H9 (cell line): ENCODE measurements at regions not wholly inside any gene's neighbourhood (a gene's known extent, or its start where the extent isn't known, plus 50 kb on each side); places are given as distances from the start of the nearest gene placed in this dataset.

Source experiments
- DNase-seq: peaks from one replicate; pipeline ENCODE4 v3.0.0-alpha.2; 2017
- H2AFZ ChIP-seq: one replicate; pipeline ENCODE4 v1.6.1; 2013; ENCODE audit warnings: mild to moderate bottlenecking, low read length, control low read depth, moderate library complexity
- H2AK5ac ChIP-seq: 2 replicates; pipeline ENCODE4 v1.6.1; 2013; ENCODE audit warnings: low read length, control low read depth, mixed read lengths; ENCODE audit not compliant: insufficient read length
- H2BK120ac ChIP-seq: one replicate; pipeline ENCODE4 v1.6.1; 2013; ENCODE audit warnings: low read depth, mild to moderate bottlenecking, low read length, control low read depth, inconsistent platforms; ENCODE audit not compliant: poor library complexity, severe bottlenecking
- H2BK12ac ChIP-seq: 2 replicates; pipeline ENCODE4 v1.6.1; 2013; ENCODE audit warnings: low read length, control low read depth, mixed read lengths, low read depth; ENCODE audit not compliant: insufficient read length
- H2BK15ac ChIP-seq: 2 replicates; pipeline ENCODE4 v1.6.1; 2013; ENCODE audit warnings: low read depth, low read length, control low read depth
- H2BK20ac ChIP-seq: one replicate; pipeline ENCODE4 v1.6.1; 2013; ENCODE audit warnings: low read depth, mild to moderate bottlenecking, low read length, control low read depth, inconsistent platforms; ENCODE audit not compliant: poor library complexity, severe bottlenecking
- H2BK5ac ChIP-seq: 2 replicates; pipeline ENCODE4 v1.6.1; 2013; ENCODE audit warnings: low read length, control low read depth, mixed read lengths; ENCODE audit not compliant: insufficient read length
- H3K14ac ChIP-seq: 2 replicates; pipeline ENCODE4 v1.6.1; 2013; ENCODE audit warnings: low read length, control low read depth; ENCODE audit not compliant: insufficient read depth
- H3K18ac ChIP-seq: 2 replicates; pipeline ENCODE4 v1.6.1; 2013; ENCODE audit warnings: low read depth, mild to moderate bottlenecking, mixed read lengths, low read length, control low read depth; ENCODE audit not compliant: insufficient read length
- H3K23ac ChIP-seq: 2 replicates; pipeline ENCODE4 v1.6.1; 2013; ENCODE audit warnings: low read length, control low read depth, mixed read lengths, low read depth; ENCODE audit not compliant: insufficient read length
- H3K23me2 ChIP-seq: 2 replicates; pipeline ENCODE4 v1.6.1; 2013; ENCODE audit warnings: low read depth, mild to moderate bottlenecking, mixed read lengths, low read length, control low read depth; ENCODE audit not compliant: insufficient read length, poor library complexity, severe bottlenecking
- H3K27ac ChIP-seq: 2 replicates; pipeline ENCODE4 v1.5.1; 2013; ENCODE audit warnings: low read length, control low read depth, mixed read lengths, low read depth; ENCODE audit not compliant: insufficient read length
- H3K27me3 ChIP-seq: 2 replicates; pipeline ENCODE4 v1.6.1; 2013; ENCODE audit warnings: low read length, control low read depth, inconsistent platforms; ENCODE audit not compliant: insufficient read depth
- H3K4ac ChIP-seq: 2 replicates; pipeline ENCODE4 v1.6.1; 2013; ENCODE audit warnings: low read depth, mild to moderate bottlenecking, control low read depth, inconsistent platforms, low read length, moderate library complexity
- H3K4me1 ChIP-seq: 2 replicates; pipeline ENCODE4 v1.6.1; 2013; ENCODE audit warnings: low read length, control low read depth, inconsistent platforms; ENCODE audit not compliant: insufficient read depth
- H3K4me2 ChIP-seq: 2 replicates; pipeline ENCODE4 v1.6.1; 2013; ENCODE audit warnings: low read length, control low read depth, mixed read lengths; ENCODE audit not compliant: insufficient read length, insufficient read depth
- H3K56ac ChIP-seq: 2 replicates; pipeline ENCODE4 v1.6.1; 2013; ENCODE audit warnings: low read depth, mild to moderate bottlenecking, mixed read lengths, low read length, control low read depth; ENCODE audit not compliant: insufficient read length
- H3K79me1 ChIP-seq: 2 replicates; pipeline ENCODE4 v1.6.1; 2013; ENCODE audit warnings: low read depth, mild to moderate bottlenecking, moderate library complexity, low read length, control low read depth, inconsistent platforms; ENCODE audit not compliant: insufficient read depth, poor library complexity, severe bottlenecking
- H3K79me2 ChIP-seq: 2 replicates; pipeline ENCODE4 v1.6.1; 2013; ENCODE audit warnings: low read length, control low read depth, inconsistent platforms; ENCODE audit not compliant: insufficient read depth
- H3K9ac ChIP-seq: 2 replicates; pipeline ENCODE4 v1.6.1; 2013; ENCODE audit warnings: low read length, control low read depth, mixed read lengths; ENCODE audit not compliant: insufficient read length; ENCODE audit errors: extremely low read depth
- H3K9me3 ChIP-seq: one replicate; pipeline ENCODE4 v1.6.1; 2013; ENCODE audit warnings: low read depth, low read length, inconsistent platforms; ENCODE audit not compliant: control insufficient read depth
- H3T11ph ChIP-seq: one replicate; pipeline ENCODE4 v1.6.1; 2013; ENCODE audit warnings: mild to moderate bottlenecking, low read length, control low read depth, inconsistent platforms
- H4K20me1 ChIP-seq: one replicate; pipeline ENCODE4 v1.6.1; 2013; ENCODE audit not compliant: control insufficient read depth, insufficient read length, insufficient read depth
- H4K5ac ChIP-seq: 2 replicates; pipeline ENCODE4 v1.6.1; 2013; ENCODE audit warnings: low read depth, mild to moderate bottlenecking, mixed read lengths, low read length, control low read depth; ENCODE audit not compliant: insufficient read length
- H4K8ac ChIP-seq: replicated peaks from 2 replicates; pipeline ENCODE4 v1.6.1; 2013; ENCODE audit warnings: low read length, control low read depth, mixed read lengths, low read depth; ENCODE audit not compliant: insufficient read length
- H4K91ac ChIP-seq: 2 replicates; pipeline ENCODE4 v1.6.1; 2013; ENCODE audit warnings: low read depth, mild to moderate bottlenecking, moderate library complexity, mixed read lengths, low read length, control low read depth; ENCODE audit not compliant: insufficient read length
- H3K27ac Mint-ChIP-seq, 3 experiments: 2 replicates in 2 of 3; 3 replicates in 1 of 3; pipeline ENCODE4 v1.8.0; 2020 to 2021; ENCODE audit warnings: mixed read lengths in 3 of 3, mild to moderate bottlenecking in 1 of 3, moderate library complexity in 1 of 3
- H3K27me3 Mint-ChIP-seq: 2 replicates; pipeline ENCODE4 v1.8.0; 2021; ENCODE audit warnings: low read depth, mild to moderate bottlenecking, moderate library complexity, mixed read lengths
- H3K36me3 Mint-ChIP-seq, 3 experiments: 2 replicates in 2 of 3; 3 replicates in 1 of 3; pipeline ENCODE4 v1.8.0; 2020 to 2021; ENCODE audit warnings: low read depth in 3 of 3, mixed read lengths in 3 of 3; ENCODE audit not compliant: insufficient read depth in 1 of 3
- H3K4me1 Mint-ChIP-seq, 2 experiments: 2 replicates each; pipeline ENCODE4 v1.8.0; 2020; ENCODE audit warnings: mixed read lengths in 2 of 2
- H3K4me3 Mint-ChIP-seq, 2 experiments: 2 replicates in 1 of 2; 3 replicates in 1 of 2; pipeline ENCODE4 v1.8.0; 2020 to 2021; ENCODE audit warnings: mild to moderate bottlenecking in 2 of 2, mixed read lengths in 2 of 2, moderate library complexity in 1 of 2
- H3K9me3 Mint-ChIP-seq, 2 experiments: 2 replicates in 1 of 2; 3 replicates in 1 of 2; pipeline ENCODE4 v1.8.0; 2020; ENCODE audit warnings: mild to moderate bottlenecking in 2 of 2, mixed read lengths in 2 of 2, moderate library complexity in 1 of 2
- CTCF ChIP-seq: fragments of 200-600 bp; sonication (generic); conservative IDR thresholded peaks from 3 replicates; pipeline ENCODE4 v1.8.0; 2021; ENCODE audit warnings: antibody characterized with exemption, mild to moderate bottlenecking
- WGBS: extraction: QIAGEN DNeasy Blood & Tissue Kit; methylation state at CpG from one replicate; pipeline ENCODE4 v1.1.7; 2013; ENCODE audit warnings: missing lambda C conversion rate, low lambda C conversion rate, mixed read lengths; ENCODE audit not compliant: insufficient read length; ENCODE audit errors: extremely low coverage; 5-methylcytosine and 5-hydroxymethylcytosine counted together

- H2BK15ac ChIP-seq = no peak overlapping the region
- H3K9ac ChIP-seq = no peak overlapping the region
- Mint-ChIP-seq H3K4me1 (peaks cover 8% of the 10 kb centered on the region in 2 experiments; a peak in 3 of 4 replicates), H3K4me3 (no peak overlapping the region), H3K27ac (no peak overlapping the region), H3K27me3 (no peaks in the 10 kb centered on the region), H3K36me3 (no peaks in the 10 kb centered on the region), H3K9me3 (no peaks in the 10 kb centered on the region)
- no peak overlapping the region for H2BK120ac ChIP-seq
- no peaks in the 10 kb centered on the region for H3K79me2 ChIP-seq
- no peak for TF ChIP-seq CTCF
- no peak overlapping the region for H4K8ac ChIP-seq
- no peak overlapping the region for H3K56ac ChIP-seq
- no peak overlapping the region for H2BK5ac ChIP-seq
- H3K4ac ChIP-seq = no peak overlapping the region
- H3K9me3 ChIP-seq = no peaks in the 10 kb centered on the region
- no peaks in the 10 kb centered on the region for H3K23me2 ChIP-seq
- H3K23ac ChIP-seq = no peak overlapping the region
- H4K20me1 ChIP-seq = no peaks in the 10 kb centered on the region
- DNase-seq = no peak
- H3K27me3 ChIP-seq = no peaks in the 10 kb centered on the region
- H2AFZ ChIP-seq = no peak overlapping the region
- WGBS = no CpG with 5 or more reads among the region's 2 CpGs
- H3K18ac ChIP-seq = no peak overlapping the region
- no peak overlapping the region for H4K5ac ChIP-seq
- H3K4me2 ChIP-seq = no peak overlapping the region
- H3K4me1 ChIP-seq = no peaks in the 10 kb centered on the region; the same call in 1 of the 2 replicates
- no peak overlapping the region for H2AK5ac ChIP-seq
- H4K91ac ChIP-seq = no peak overlapping the region
- no peak overlapping the region for H3T11ph ChIP-seq
- no peak overlapping the region for H2BK12ac ChIP-seq
- H2BK20ac ChIP-seq = no peak overlapping the region
- no peak overlapping the region for H3K27ac ChIP-seq
- H3K14ac ChIP-seq = no peak overlapping the region
- H3K79me1 ChIP-seq = no peaks in the 10 kb centered on the region
Measured at GRCh38 chr7:81297317-81297716, 378.5 kb upstream of the SEMA3C start.
